ENCODE measurements at regions not wholly inside any gene's neighbourhood (a gene's known extent, or its start where the extent isn't known, plus 50 kb on each side); places are given as distances from the start of the nearest gene placed in this dataset.
A peak's percentile ranks its signal among the peaks of the same experiment; 100 is the strongest.

GRCh38 chr14:65226824-65227604 lies 124.7 kb upstream of the MAX start (continued):
- TF ChIP-seq PAWR (CRISPR knock-in tag; IDR thresholded peaks at IDR 0.05; ENCODE audit: borderline replicate concordance) (no peak), ARNTL (CRISPR knock-in tag; IDR thresholded peaks at IDR 0.05) (no peak), ATM (IDR thresholded peaks at IDR 0.05; ENCODE audit: borderline replicate concordance) (no peak), ZNF10 (CRISPR knock-in tag; IDR thresholded peaks at IDR 0.05; ENCODE audit: borderline replicate concordance, low read depth) (no peak), ZNF326 (CRISPR knock-in tag; IDR thresholded peaks at IDR 0.05; ENCODE audit: borderline replicate concordance) (no peak), ZBTB21 (CRISPR knock-in tag; IDR thresholded peaks at IDR 0.05) (no peak), CCAR2 (optimal IDR thresholded peaks at IDR 0.05; ENCODE audit: low read depth, low read length) (no peak), ZNF782 (CRISPR knock-in tag; IDR thresholded peaks at IDR 0.05; ENCODE audit: borderline replicate concordance) (no peak), TBX3 (IDR thresholded peaks at IDR 0.05; ENCODE audit: borderline replicate concordance) (peak; percentile 99), KDM2A (CRISPR knock-in tag; IDR thresholded peaks at IDR 0.05; ENCODE audit: borderline replicate concordance, low read depth) (no peak; the same call in 1 of the 2 replicates), SMC3 (IDR thresholded peaks at IDR 0.05; ENCODE audit: low read length) (peak; percentile 29; the same call in 1 of the 2 replicates), ZNF878 (CRISPR knock-in tag; IDR thresholded peaks at IDR 0.05) (peak; percentile 58; the same call in 1 of the 2 replicates), NBN (conservative IDR thresholded peaks at IDR 0.05) (no peak), ERF (CRISPR knock-in tag; IDR thresholded peaks at IDR 0.05) (peak; percentile 60), HMG20B (CRISPR knock-in tag; conservative IDR thresholded peaks at IDR 0.05) (peak; percentile 89), ZMYM4 (CRISPR knock-in tag; IDR thresholded peaks at IDR 0.05) (peak; percentile 17), MIER3 (CRISPR knock-in tag; IDR thresholded peaks at IDR 0.05; ENCODE audit: borderline replicate concordance) (peak; percentile 85; the same call in 1 of the 2 replicates), NCOR1 (IDR thresholded peaks at IDR 0.05; ENCODE audit: borderline replicate concordance, low read length) (peak; percentile 95), SALL2 (CRISPR knock-in tag; IDR thresholded peaks at IDR 0.05) (no peak), SMYD3 (CRISPR knock-in tag; IDR thresholded peaks at IDR 0.05) (no peak), MXD4 (CRISPR knock-in tag; IDR thresholded peaks at IDR 0.05) (no peak), ZNF776 (CRISPR knock-in tag; IDR thresholded peaks at IDR 0.05) (no peak), ZNF646 (CRISPR knock-in tag; IDR thresholded peaks at IDR 0.05) (no peak), ZFP90 (CRISPR knock-in tag; IDR thresholded peaks at IDR 0.05; ENCODE audit: borderline replicate concordance) (no peak), DRAP1 (CRISPR knock-in tag; IDR thresholded peaks at IDR 0.05) (peak; percentile 30; the same call in 1 of the 2 replicates), ZNF431 (CRISPR knock-in tag; IDR thresholded peaks at IDR 0.05; ENCODE audit: borderline replicate concordance, low read depth) (no peak)
